HCT116 (cell line): ENCODE measurements at regions not wholly inside any gene's neighbourhood (a gene's known extent, or its start where the extent isn't known, plus 50 kb on each side); places are given as distances from the start of the nearest gene placed in this dataset.

Experiments used
- ATAC-seq: fragments of 200-7000 bp; cut with Tn5 transposase; 2 replicates; pipeline ENCODE4 v1.9.1; 2020; ENCODE audit warnings: mild to moderate bottlenecking, moderate library complexity
- BruUV-seq: library from RNA; stranded (reverse); fragments of 400-500 nt; replicated peaks from 2 replicates; lab custom pipeline; 2021; lab: Mats Ljungman, UMichigan
- CTCF ChIA-PET: fragments of 300-600 bp; sonication (Branson Sonifier 250); formaldehyde crosslinking; loops from one replicate; lab custom pipeline; 2021; ENCODE audit warnings: antibody characterized with exemption; lab: Charles Lee
- POLR2A ChIA-PET: fragments of 300-600, 350-600 bp; sonication (Branson Sonifier 250); formaldehyde crosslinking; loops from one replicate; lab custom pipeline; 2021; ENCODE audit warnings: antibody characterized with exemption; lab: Charles Lee
- RAD21 ChIA-PET, 2 experiments: fragments of 300-600 bp; sonication (Branson Sonifier 250); formaldehyde crosslinking; loops; one replicate each; lab custom pipeline; 2023; ENCODE audit warnings: low total read pairs in 2 of 2; ENCODE audit not compliant: uncharacterized antibody in 2 of 2, unreplicated experiment in 2 of 2, low non-redundant PET in 1 of 2; lab: Charles Lee
- DNase-seq: peaks from one replicate; pipeline ENCODE4 v3.0.0-alpha.2; 2010; ENCODE audit warnings: low read depth, low spot score
- H2AFZ ChIP-seq: fragments of 200-600 bp; shearing (Covaris generic), sonication (generic); 2 replicates; pipeline ENCODE4 v1.6.1; 2017; ENCODE audit warnings: low read depth, mixed run types, mixed read lengths, antibody characterized with exemption, low read length; ENCODE audit not compliant: poor library complexity, severe bottlenecking
- H3K27ac ChIP-seq: 2 replicates; pipeline ENCODE4 v1.5.1; 2012; ENCODE audit warnings: low read depth, low read length
- H3K27me3 ChIP-seq: fragments of 200-600 bp; sonication (generic); 2 replicates; pipeline ENCODE4 v1.6.1; 2016; ENCODE audit warnings: mixed run types, low read length, mixed read lengths; ENCODE audit not compliant: insufficient read depth
- H3K36me3 ChIP-seq, 2 experiments: fragments of 200-500 bp in 1 of 2; fragments of 200-600 bp in 1 of 2; sonication (Bioruptor generic) in 1 of 2; sonication (generic) in 1 of 2; 2 replicates each; pipeline versions ENCODE4 v1.5.1 to v1.6.1; 2014 to 2016; ENCODE audit warnings: low read length in 2 of 2, inconsistent platforms in 1 of 2, mixed read lengths in 1 of 2, mixed run types in 1 of 2; ENCODE audit not compliant: insufficient read depth in 2 of 2, control insufficient read depth in 1 of 2
- H3K4me1 ChIP-seq, 2 experiments: fragments of 200-600 bp in 1 of 2; sonication (generic) in 1 of 2; 2 replicates each; pipeline versions ENCODE4 v1.5.1 to v1.6.1; 2012 to 2017; ENCODE audit warnings: low read length in 2 of 2, inconsistent platforms in 1 of 2, mild to moderate bottlenecking in 1 of 2, mixed read lengths in 1 of 2, mixed run types in 1 of 2, moderate library complexity in 1 of 2; ENCODE audit not compliant: insufficient read depth in 2 of 2, control insufficient read depth in 1 of 2
- H3K4me2 ChIP-seq: fragments of 200-600 bp; sonication (generic); 2 replicates; pipeline ENCODE4 v1.6.1; 2017; ENCODE audit warnings: mixed run types, low read length, mixed read lengths
- H3K4me3 ChIP-seq, 2 experiments: fragments of 200-600 bp in 1 of 2; sonication (generic) in 1 of 2; replicated peaks in 1 of 2; 2 replicates each; pipeline ENCODE4 v1.5.1; 2011 to 2016; ENCODE audit warnings: low read length in 2 of 2, control low read depth in 1 of 2, low read depth in 1 of 2, mild to moderate bottlenecking in 1 of 2, mixed read lengths in 1 of 2, mixed run types in 1 of 2
- H3K79me2 ChIP-seq: fragments of 200-600 bp; sonication (generic); 2 replicates; pipeline ENCODE4 v1.6.1; 2017; ENCODE audit warnings: mild to moderate bottlenecking, mixed run types, low read length, moderate library complexity, mixed read lengths; ENCODE audit not compliant: insufficient read depth
- H3K9ac ChIP-seq: fragments of 200-600 bp; sonication (generic); 2 replicates; pipeline ENCODE4 v1.6.1; 2016; ENCODE audit warnings: low read length, mixed read lengths
- H3K9me2 ChIP-seq: fragments of 200-600 bp; sonication (generic), shearing (Covaris generic); 2 replicates; pipeline ENCODE4 v1.6.1; 2017; ENCODE audit warnings: mixed run types, mild to moderate bottlenecking, moderate library complexity; ENCODE audit not compliant: insufficient read depth
- H3K9me3 ChIP-seq, 2 experiments: fragments of 200-500 bp in 1 of 2; fragments of 200-600 bp in 1 of 2; sonication (Bioruptor generic) in 1 of 2; sonication (generic) in 1 of 2; 2 replicates each; pipeline ENCODE4 v1.6.1; 2014 to 2017; ENCODE audit warnings: low read length in 2 of 2, mixed read lengths in 2 of 2, inconsistent platforms in 1 of 2, low read depth in 1 of 2, mild to moderate bottlenecking in 1 of 2, mixed run types in 1 of 2, moderate library complexity in 1 of 2; ENCODE audit not compliant: control insufficient read depth in 1 of 2, insufficient read depth in 1 of 2
- H4K20me1 ChIP-seq: fragments of 200-600 bp; sonication (generic), shearing (Covaris generic); 2 replicates; pipeline ENCODE4 v1.6.1; 2017; ENCODE audit warnings: mixed run types, mild to moderate bottlenecking, moderate library complexity; ENCODE audit not compliant: insufficient read depth
- CBX3 ChIP-seq: IDR thresholded peaks from 2 replicates; pipeline ENCODE4 v1.6.1; 2012; ENCODE audit warnings: low read depth
- CTCF ChIP-seq, 3 experiments: fragments of 200-600 bp in 1 of 3; sonication (generic) in 1 of 3; IDR thresholded peaks in 2 of 3; conservative IDR thresholded peaks in 1 of 3; 2 replicates each; pipeline ENCODE4 v1.5.1; 2012 to 2017; ENCODE audit warnings: low read depth in 2 of 3, low read length in 2 of 3, antibody characterized with exemption in 1 of 3, borderline replicate concordance in 1 of 3, control low read depth in 1 of 3, mild to moderate bottlenecking in 1 of 3, mixed read lengths in 1 of 3, mixed run types in 1 of 3, moderate library complexity in 1 of 3; ENCODE audit not compliant: insufficient read depth in 1 of 3
- ELF1 ChIP-seq: IDR thresholded peaks from 2 replicates; pipeline ENCODE4 v1.6.1; 2012; ENCODE audit warnings: low read depth, borderline replicate concordance
- EZH2 ChIP-seq: fragments of 200-600 bp; sonication (generic); IDR thresholded peaks from 2 replicates; pipeline ENCODE4 v1.6.1; 2017; ENCODE audit warnings: antibody characterized with exemption, mixed run types
- FOSL1 ChIP-seq: IDR thresholded peaks from 2 replicates; pipeline ENCODE4 v1.6.1; 2012; ENCODE audit warnings: low read depth
- MAX ChIP-seq: IDR thresholded peaks from 2 replicates; pipeline ENCODE4 v1.6.1; 2012
- POLR2A ChIP-seq: IDR thresholded peaks from 2 replicates; pipeline ENCODE4 v1.7.0; 2011; ENCODE audit warnings: borderline replicate concordance; ENCODE audit not compliant: insufficient read depth, insufficient read length; ENCODE audit errors: extremely low read depth
- REST ChIP-seq: IDR thresholded peaks from 2 replicates; pipeline ENCODE4 v1.6.1; 2012; ENCODE audit warnings: low read depth
- SIN3A ChIP-seq: IDR thresholded peaks from 2 replicates; pipeline ENCODE4 v1.6.1; 2012; ENCODE audit warnings: low read depth
- SP1 ChIP-seq: IDR thresholded peaks from 2 replicates; pipeline ENCODE4 v1.6.1; 2012; ENCODE audit warnings: low read depth
- SRF ChIP-seq: IDR thresholded peaks from 2 replicates; pipeline ENCODE4 v1.6.1; 2012; ENCODE audit warnings: low read depth
- TCF7L2 ChIP-seq: IDR thresholded peaks from 2 replicates; pipeline ENCODE4 v1.7.0; 2011; ENCODE audit warnings: borderline replicate concordance, inconsistent platforms; ENCODE audit not compliant: insufficient read depth, insufficient read length; ENCODE audit errors: extremely low read depth
- YY1 ChIP-seq: IDR thresholded peaks from 2 replicates; pipeline ENCODE4 v1.6.1; 2011; ENCODE audit warnings: low read length, low read depth, moderate library complexity, mild to moderate bottlenecking; ENCODE audit not compliant: insufficient replicate concordance; ENCODE audit errors: extremely low read depth
- ZNF274 ChIP-seq: fragments of 200-500 bp; sonication (Bioruptor generic); IDR thresholded peaks from 2 replicates; pipeline ENCODE4 v1.6.1; 2014; ENCODE audit warnings: mild to moderate bottlenecking, low read depth, low read length, inconsistent platforms
- intact Hi-C: fragments of 100-400 bp; cut with micrococcal nuclease; formaldehyde crosslinking; loops from 2 replicates; pipeline ENCODE4 v1.10.0; 2022

- intact Hi-C loops: no loop called here
- ChIA-PET RAD21 (no interaction called here), CTCF (no interaction called here), POLR2A (no interaction called here)
- Histone ChIP-seq H3K9ac (no peak overlapping the region), H3K4me2 (no peak overlapping the region), H2AFZ (no peak overlapping the region), H3K4me1 (no peaks in the 10 kb centered on the region), H3K36me3 (no peaks in the 10 kb centered on the region), H3K9me3 (no peaks in the 10 kb centered on the region), H4K20me1 (no peaks in the 10 kb centered on the region), H3K27ac (no peak overlapping the region), H3K27me3 (0 out of 2 replicates have a peak, but pooled peaks cover 6% of the 10 kb centered on the region), H3K79me2 (no peaks in the 10 kb centered on the region), H3K4me3 (no peak overlapping the region), H3K9me2 (no peaks in the 10 kb centered on the region)
- BruUV-seq: no TSS peak
- ATAC-seq (no peak), DNase-seq (no peak)
- TF ChIP-seq TCF7L2: no peak
- no peak for TF ChIP-seq SIN3A
- no peak for TF ChIP-seq YY1
- no peak for TF ChIP-seq CBX3
- no peak for TF ChIP-seq REST
- no peak for TF ChIP-seq SP1
- TF ChIP-seq EZH2: no peak
- no peak for TF ChIP-seq ELF1
- TF ChIP-seq POLR2A: no peak
- no peak for TF ChIP-seq ZNF274
- no peak for TF ChIP-seq SRF
- no peak for TF ChIP-seq FOSL1
- TF ChIP-seq CTCF (IDR thresholded peaks at IDR 0.05 in 2 of 3, conservative IDR thresholded peaks at IDR 0.05 in 1 of 3; ENCODE audit: borderline replicate concordance in 1 of 3, insufficient read depth in 1 of 3, low read depth in 2 of 3, low read length in 2 of 3): no peak
- no peak for TF ChIP-seq MAX
These were observed 475.6 kb upstream of the TNP1 start for GRCh38 chr2:217335341-217335966.
